Caco-2 (cell line): ENCODE measurements at regions not wholly inside any gene's neighbourhood (a gene's known extent, or its start where the extent isn't known, plus 50 kb on each side); places are given as distances from the start of the nearest gene placed in this dataset.

ENCODE experiments used
- BruUV-seq: library from RNA; stranded (reverse); fragments of 400-500 nt; replicated peaks from 2 replicates; lab custom pipeline; 2021; lab: Mats Ljungman, UMichigan
- CTCF ChIA-PET: fragments of 300-600 bp; sonication (Branson Sonifier 250); formaldehyde crosslinking; loops from one replicate; lab custom pipeline; 2022; ENCODE audit warnings: antibody characterized with exemption; lab: Charles Lee
- POLR2A ChIA-PET: fragments of 300-600 bp; sonication (Branson Sonifier 250); formaldehyde crosslinking; loops from one replicate; lab custom pipeline; 2022; ENCODE audit warnings: antibody characterized with exemption; lab: Charles Lee
- DNase-seq, 2 experiments: peaks; one replicate each; pipeline versions ENCODE4 v3.0.0 to v3.0.0-alpha.2; 2020 to 2022
- H3K27me3 ChIP-seq: replicated peaks from 2 replicates; pipeline ENCODE4 v1.6.0; 2011; ENCODE audit warnings: low read length; ENCODE audit not compliant: control insufficient read depth, insufficient read depth
- H3K36me3 ChIP-seq: 2 replicates; pipeline ENCODE4 v1.5.1; 2011; ENCODE audit warnings: low read length; ENCODE audit not compliant: control insufficient read depth, insufficient read depth
- H3K4me1 ChIP-seq: fragments of 250-450 bp; sonication (Bioruptor Pico); 2 replicates; pipeline ENCODE4 v1.5.1; 2020; ENCODE audit warnings: mild to moderate bottlenecking
- H3K4me3 ChIP-seq: 2 replicates; pipeline ENCODE4 v1.5.1; 2011; ENCODE audit warnings: low read depth, mild to moderate bottlenecking, control low read depth, low read length
- H3K9me3 ChIP-seq: fragments of 250-450 bp; sonication (Bioruptor Pico); 2 replicates; pipeline ENCODE4 v1.5.1; 2020; ENCODE audit warnings: mild to moderate bottlenecking, moderate library complexity
- H3K27ac Mint-ChIP-seq: one replicate; pipeline ENCODE4 v1.8.0; 2022; ENCODE audit warnings: mixed read lengths; ENCODE audit not compliant: unreplicated experiment
- H3K27me3 Mint-ChIP-seq: one replicate; pipeline ENCODE4 v1.8.0; 2022; ENCODE audit warnings: mixed read lengths; ENCODE audit not compliant: insufficient read depth, unreplicated experiment
- H3K36me3 Mint-ChIP-seq: one replicate; pipeline ENCODE4 v1.8.0; 2022; ENCODE audit warnings: mild to moderate bottlenecking, mixed read lengths; ENCODE audit not compliant: insufficient read depth, unreplicated experiment
- H3K4me1 Mint-ChIP-seq: one replicate; pipeline ENCODE4 v1.8.0; 2022; ENCODE audit warnings: low read depth, mixed read lengths; ENCODE audit not compliant: unreplicated experiment
- H3K4me3 Mint-ChIP-seq: one replicate; pipeline ENCODE4 v1.8.0; 2022; ENCODE audit warnings: mild to moderate bottlenecking, moderate library complexity, mixed read lengths; ENCODE audit not compliant: unreplicated experiment
- H3K9me3 Mint-ChIP-seq: one replicate; pipeline ENCODE4 v1.8.0; 2022; ENCODE audit warnings: mixed read lengths; ENCODE audit not compliant: unreplicated experiment
- intact Hi-C: fragments of 100-400 bp; cut with micrococcal nuclease; formaldehyde crosslinking; loops from one replicate; pipeline ENCODE4 v1.10.0; 2022; ENCODE audit not compliant: unreplicated experiment
- TF ChIP-seq, protein P1 (sequence below), 2 experiments: fragments of 200-600 bp in 1 of 2; IDR thresholded peaks; 1 replicate in 1 of 2; 2 replicates in 1 of 2; pipeline versions ENCODE4 v1.5.1 to v1.8.0; 2011 to 2022; ENCODE audit warnings: antibody characterized with exemption in 1 of 2, control low read depth in 1 of 2, inconsistent platforms in 1 of 2, low read depth in 1 of 2, low read length in 1 of 2, mild to moderate bottlenecking in 1 of 2, moderate library complexity in 1 of 2; ENCODE audit not compliant: insufficient read depth in 1 of 2, severe bottlenecking in 1 of 2, unreplicated experiment in 1 of 2

DNA sequence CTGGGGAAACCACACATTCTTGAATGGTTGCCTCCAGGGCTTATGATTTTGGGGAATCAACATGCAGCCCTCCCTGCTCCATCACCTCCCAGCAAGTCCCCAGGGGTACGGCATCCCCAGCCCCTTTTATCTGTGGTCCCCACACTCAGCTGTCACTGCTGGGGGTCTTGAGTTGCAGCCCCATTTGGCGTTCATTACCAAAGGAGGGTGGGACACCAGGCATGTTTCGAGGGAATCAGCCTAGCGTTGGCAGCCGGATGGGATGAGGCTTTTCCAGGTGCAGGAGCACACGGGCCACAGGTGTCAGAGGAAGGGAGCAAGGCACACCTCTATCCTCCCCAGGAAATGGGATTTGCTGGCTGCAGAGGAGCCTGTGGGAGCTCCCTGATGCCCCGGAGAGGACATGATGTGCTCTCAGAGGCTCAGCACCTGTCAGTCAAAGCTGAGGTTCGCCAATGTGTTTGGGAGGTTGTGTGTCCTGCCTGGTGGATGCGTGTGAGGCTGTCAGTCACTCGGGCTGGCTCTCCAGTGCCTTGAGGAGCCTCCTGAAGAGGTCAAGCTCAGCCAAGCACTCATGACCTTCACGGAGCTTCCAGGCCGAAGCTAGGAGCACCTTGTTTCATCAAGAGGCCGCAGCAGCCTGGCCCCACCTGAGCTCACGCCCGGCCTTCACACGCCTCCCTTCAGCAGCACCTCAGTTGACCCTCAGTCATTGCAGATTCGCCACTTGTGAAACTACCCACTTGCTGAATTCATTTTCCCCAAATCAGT, 95.0 kb downstream of the ERMARD start:
- Mint-ChIP-seq H3K27ac (no peak overlapping the region), H3K36me3 (no peaks in the 10 kb centered on the region), H3K9me3 (no peaks in the 10 kb centered on the region), H3K4me1 (no peaks in the 10 kb centered on the region), H3K4me3 (no peak overlapping the region), H3K27me3 (no peaks in the 10 kb centered on the region)
- TF ChIP-seq, protein P1, sequence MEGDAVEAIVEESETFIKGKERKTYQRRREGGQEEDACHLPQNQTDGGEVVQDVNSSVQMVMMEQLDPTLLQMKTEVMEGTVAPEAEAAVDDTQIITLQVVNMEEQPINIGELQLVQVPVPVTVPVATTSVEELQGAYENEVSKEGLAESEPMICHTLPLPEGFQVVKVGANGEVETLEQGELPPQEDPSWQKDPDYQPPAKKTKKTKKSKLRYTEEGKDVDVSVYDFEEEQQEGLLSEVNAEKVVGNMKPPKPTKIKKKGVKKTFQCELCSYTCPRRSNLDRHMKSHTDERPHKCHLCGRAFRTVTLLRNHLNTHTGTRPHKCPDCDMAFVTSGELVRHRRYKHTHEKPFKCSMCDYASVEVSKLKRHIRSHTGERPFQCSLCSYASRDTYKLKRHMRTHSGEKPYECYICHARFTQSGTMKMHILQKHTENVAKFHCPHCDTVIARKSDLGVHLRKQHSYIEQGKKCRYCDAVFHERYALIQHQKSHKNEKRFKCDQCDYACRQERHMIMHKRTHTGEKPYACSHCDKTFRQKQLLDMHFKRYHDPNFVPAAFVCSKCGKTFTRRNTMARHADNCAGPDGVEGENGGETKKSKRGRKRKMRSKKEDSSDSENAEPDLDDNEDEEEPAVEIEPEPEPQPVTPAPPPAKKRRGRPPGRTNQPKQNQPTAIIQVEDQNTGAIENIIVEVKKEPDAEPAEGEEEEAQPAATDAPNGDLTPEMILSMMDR (IDR thresholded peaks at IDR 0.05; ENCODE audit: insufficient read depth in 1 of 2, low read depth in 1 of 2, low read length in 1 of 2, severe bottlenecking in 1 of 2, unreplicated experiment in 1 of 2), result no peak
- ChIA-PET POLR2A (no interaction called here), CTCF (interaction anchor here (0.6 kb wide), 1 partner anchor 140 kb away, joined by 3 read pairs; no protein-coding TSS in a partner anchor)
- H3K4me3 ChIP-seq, result no peak overlapping the region
- H3K36me3 ChIP-seq, result no peaks in the 10 kb centered on the region
- no peak for DNase-seq
- no peaks in the 10 kb centered on the region for H3K9me3 ChIP-seq
- intact Hi-C loops, result no loop called here
- H3K4me1 ChIP-seq, result no peaks in the 10 kb centered on the region
- H3K27me3 ChIP-seq, result no peaks in the 10 kb centered on the region
- BruUV-seq, result no TSS peak

GRCh38 chr6:169845426-169846285, 94.2 kb downstream of the ERMARD start:
- Histone ChIP-seq H3K36me3 (no peaks in the 10 kb centered on the region), H3K4me1 (no peaks in the 10 kb centered on the region), H3K9me3 (no peaks in the 10 kb centered on the region), H3K4me3 (no peak overlapping the region), H3K27me3 (no peaks in the 10 kb centered on the region)
- no peaks in the 10 kb centered on the region for H3K36me3 Mint-ChIP-seq
- CTCF ChIA-PET, result no interaction called here
- TF ChIP-seq, protein P1 (IDR thresholded peaks at IDR 0.05; ENCODE audit: insufficient read depth in 1 of 2, low read depth in 1 of 2, low read length in 1 of 2, severe bottlenecking in 1 of 2, unreplicated experiment in 1 of 2), result no peak
- no peak for DNase-seq
- intact Hi-C loops, result no loop called here
- no peaks in the 10 kb centered on the region for H3K9me3 Mint-ChIP-seq
- no TSS peak for BruUV-seq
- H3K27ac Mint-ChIP-seq, result no peak overlapping the region
- no peaks in the 10 kb centered on the region for H3K27me3 Mint-ChIP-seq
- no peaks in the 10 kb centered on the region for H3K4me1 Mint-ChIP-seq
- no peak overlapping the region for H3K4me3 Mint-ChIP-seq
- POLR2A ChIA-PET, result no interaction called here

DNA sequence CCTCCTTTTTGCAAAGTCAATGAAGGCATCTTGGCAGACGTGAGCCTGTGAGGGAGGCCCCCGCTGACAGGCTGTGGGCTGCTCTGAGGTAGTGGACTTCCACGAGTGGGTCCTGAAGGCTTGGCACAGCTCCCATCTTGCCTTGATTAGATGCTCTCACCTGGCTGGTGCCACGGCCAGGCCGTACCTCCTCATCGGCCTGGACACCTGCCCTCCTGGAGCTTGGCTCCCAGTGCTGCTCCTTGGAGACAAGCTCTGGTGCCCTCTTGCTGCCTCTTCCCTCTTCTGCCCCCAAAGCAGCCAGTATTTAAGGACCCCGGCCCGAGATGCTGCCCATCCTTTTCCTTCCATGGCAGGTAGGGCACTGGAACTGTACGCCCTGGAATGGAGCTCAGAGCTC, 93.5 kb downstream of the ERMARD start:
- Histone ChIP-seq H3K9me3 (no peaks in the 10 kb centered on the region), H3K4me1 (no peaks in the 10 kb centered on the region), H3K4me3 (no peak overlapping the region), H3K27me3 (no peaks in the 10 kb centered on the region), H3K36me3 (no peaks in the 10 kb centered on the region)
- CTCF ChIA-PET, result no interaction called here
- POLR2A ChIA-PET, result no interaction called here
- Mint-ChIP-seq H3K4me1 (no peaks in the 10 kb centered on the region), H3K36me3 (no peaks in the 10 kb centered on the region), H3K27me3 (no peaks in the 10 kb centered on the region), H3K9me3 (no peaks in the 10 kb centered on the region), H3K4me3 (no peak overlapping the region), H3K27ac (no peak overlapping the region)
- TF ChIP-seq, protein P1 (IDR thresholded peaks at IDR 0.05; ENCODE audit: insufficient read depth in 1 of 2, low read depth in 1 of 2, low read length in 1 of 2, severe bottlenecking in 1 of 2, unreplicated experiment in 1 of 2), result no peak
- DNase-seq, result no peak
- intact Hi-C loops, result no loop called here
- no TSS peak for BruUV-seq
